Fibroblast of the aortic adventitia (primary cell): ENCODE measurements at regions not wholly inside any gene's neighbourhood (a gene's known extent, or its start where the extent isn't known, plus 50 kb on each side); places are given as distances from the start of the nearest gene placed in this dataset.
"Not testable (repeated sequence)": the region's sequence is repeated elsewhere in the genome, so short reads cannot be mapped to it uniquely, and the experiment has no call there.

Experiments
- DNase-seq: peaks from one replicate; pipeline ENCODE4 v3.0.0-alpha.2; 2010; ENCODE audit warnings: low read depth
- H3K4me3 ChIP-seq: 2 replicates; pipeline ENCODE4 v1.5.1; 2011; ENCODE audit warnings: low read depth, mild to moderate bottlenecking, control low read depth, low read length, moderate library complexity
- TF ChIP-seq, protein P1 (sequence below): IDR thresholded peaks from 2 replicates; pipeline ENCODE4 v1.5.1; 2011; ENCODE audit warnings: mild to moderate bottlenecking, low read length, control low read depth, inconsistent platforms; ENCODE audit not compliant: insufficient read depth

DNA sequence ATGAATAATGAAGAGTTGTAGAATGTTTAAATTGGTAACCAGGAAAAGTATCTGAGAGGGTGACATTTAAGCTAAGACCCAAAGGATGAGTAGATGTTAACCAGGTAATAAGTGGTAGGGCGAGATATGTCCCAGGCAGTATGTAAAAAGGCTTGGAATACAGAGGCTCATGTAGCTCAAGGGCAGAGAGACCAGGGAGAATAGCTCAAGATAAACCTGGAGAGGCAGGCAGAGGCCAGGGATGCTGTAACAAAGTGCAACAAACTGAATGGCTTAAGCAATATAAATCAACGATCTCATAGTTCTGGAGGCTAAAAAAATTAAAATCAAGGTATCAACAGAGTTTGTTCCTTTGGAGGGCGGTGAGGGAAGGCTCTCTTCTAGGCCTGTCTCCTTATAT lies 660.8 kb downstream of the KLHL13 start:
- TF ChIP-seq, protein P1, sequence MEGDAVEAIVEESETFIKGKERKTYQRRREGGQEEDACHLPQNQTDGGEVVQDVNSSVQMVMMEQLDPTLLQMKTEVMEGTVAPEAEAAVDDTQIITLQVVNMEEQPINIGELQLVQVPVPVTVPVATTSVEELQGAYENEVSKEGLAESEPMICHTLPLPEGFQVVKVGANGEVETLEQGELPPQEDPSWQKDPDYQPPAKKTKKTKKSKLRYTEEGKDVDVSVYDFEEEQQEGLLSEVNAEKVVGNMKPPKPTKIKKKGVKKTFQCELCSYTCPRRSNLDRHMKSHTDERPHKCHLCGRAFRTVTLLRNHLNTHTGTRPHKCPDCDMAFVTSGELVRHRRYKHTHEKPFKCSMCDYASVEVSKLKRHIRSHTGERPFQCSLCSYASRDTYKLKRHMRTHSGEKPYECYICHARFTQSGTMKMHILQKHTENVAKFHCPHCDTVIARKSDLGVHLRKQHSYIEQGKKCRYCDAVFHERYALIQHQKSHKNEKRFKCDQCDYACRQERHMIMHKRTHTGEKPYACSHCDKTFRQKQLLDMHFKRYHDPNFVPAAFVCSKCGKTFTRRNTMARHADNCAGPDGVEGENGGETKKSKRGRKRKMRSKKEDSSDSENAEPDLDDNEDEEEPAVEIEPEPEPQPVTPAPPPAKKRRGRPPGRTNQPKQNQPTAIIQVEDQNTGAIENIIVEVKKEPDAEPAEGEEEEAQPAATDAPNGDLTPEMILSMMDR, result no peak
- H3K4me3 ChIP-seq, result no peak overlapping the region
- no peak for DNase-seq

- H3K4me3 ChIP-seq, result no peak overlapping the region
- TF ChIP-seq, protein P1, result no peak
- no peak for DNase-seq
These were observed 687.1 kb downstream of the KLHL13 start for GRCh38 chrX:117429501-117429900.

- TF ChIP-seq, protein P1, result no peak
- DNase-seq, result no peak
- H3K4me3 ChIP-seq, result no peak overlapping the region
These were observed 709.0 kb downstream of the KLHL13 start for GRCh38 chrX:117407449-117408150.

GRCh38 chrX:117400839-117401238 lies 715.8 kb downstream of the KLHL13 start:
- DNase-seq, result no peak
- TF ChIP-seq, protein P1, result no peak
- no peak overlapping the region for H3K4me3 ChIP-seq

DNA sequence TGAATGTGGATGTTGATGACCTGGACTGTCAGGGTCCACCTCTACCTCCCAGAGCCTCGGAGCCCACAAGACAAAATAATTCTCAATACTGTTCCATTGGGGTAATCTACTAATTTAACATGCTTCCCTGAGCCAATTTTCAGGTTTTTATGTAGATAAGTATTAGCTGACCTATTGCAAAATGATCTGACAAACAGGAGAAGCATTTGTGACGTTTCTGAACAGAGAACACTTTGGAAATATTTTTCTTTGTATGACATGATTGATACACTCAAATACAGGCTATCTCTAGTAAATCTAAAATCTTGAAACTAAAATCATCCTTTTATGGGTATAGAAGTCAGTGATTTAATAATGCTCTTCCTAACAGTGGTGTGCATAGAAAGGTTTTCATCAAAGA lies 716.6 kb downstream of the KLHL13 start:
- DNase-seq, result no peak
- no peak overlapping the region for H3K4me3 ChIP-seq
- TF ChIP-seq, protein P1, result no peak

GRCh38 chrX:117397844-117398243 lies 718.8 kb downstream of the KLHL13 start:
- TF ChIP-seq, protein P1, result no peak
- DNase-seq, result no peak
- no peak overlapping the region for H3K4me3 ChIP-seq

- DNase-seq, H3K4me3 ChIP-seq: not testable (repeated sequence)
These were observed 722.0 kb downstream of the KLHL13 start for GRCh38 chrX:117394506-117395070.

DNA sequence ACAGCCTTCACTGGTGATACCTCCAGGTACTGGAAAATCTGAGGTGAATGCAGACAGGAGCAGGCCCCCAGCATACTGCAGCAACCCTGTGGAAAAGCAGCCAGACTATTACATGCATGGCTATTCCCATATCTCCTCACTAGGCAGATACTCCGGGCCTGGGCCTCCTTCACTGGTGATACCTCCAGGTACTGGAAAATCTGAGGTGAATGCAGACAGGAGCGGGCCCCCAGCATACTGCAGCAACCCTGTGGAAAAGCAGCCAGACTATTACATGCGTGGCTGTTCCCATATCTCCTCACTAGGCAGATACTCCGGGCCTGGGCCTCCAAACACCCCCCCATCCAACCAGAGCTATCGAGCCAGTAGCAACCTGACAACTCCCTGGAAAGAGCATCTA lies 724.2 kb downstream of the KLHL13 start:
- not testable (repeated sequence) for DNase-seq, H3K4me3 ChIP-seq
